HL-60 (cell line): ENCODE measurements at regions not wholly inside any gene's neighbourhood (a gene's known extent, or its start where the extent isn't known, plus 50 kb on each side); places are given as distances from the start of the nearest gene placed in this dataset.

Experiments used
- DNase-seq, 2 experiments: peaks; one replicate each; pipeline ENCODE4 v3.0.0-alpha.2; 2010 to 2020; ENCODE audit warnings: low read depth in 1 of 2, low spot score in 1 of 2
- H3K27ac ChIP-seq: fragments of 250-450 bp; sonication (Bioruptor Pico); replicated peaks from 2 replicates; pipeline ENCODE4 v1.5.1; 2020; ENCODE audit warnings: mild to moderate bottlenecking, moderate library complexity
- H3K27me3 ChIP-seq: fragments of 250-450 bp; sonication (Bioruptor Pico); 2 replicates; pipeline ENCODE4 v1.5.1; 2021; ENCODE audit warnings: mild to moderate bottlenecking, moderate library complexity; ENCODE audit not compliant: insufficient read depth, poor library complexity, severe bottlenecking
- H3K4me3 ChIP-seq: replicated peaks from 2 replicates; pipeline ENCODE4 v1.5.1; 2011; ENCODE audit warnings: mild to moderate bottlenecking, control low read depth, low read length; ENCODE audit not compliant: insufficient read depth
- GABPA ChIP-seq: IDR thresholded peaks from 2 replicates; pipeline ENCODE4 v1.6.1; 2012; ENCODE audit warnings: low read depth
- POLR2AphosphoS5 ChIP-seq: IDR thresholded peaks from 2 replicates; pipeline ENCODE4 v1.6.1; 2012; ENCODE audit warnings: low read depth
- SPI1 ChIP-seq: IDR thresholded peaks from 2 replicates; pipeline ENCODE4 v1.6.1; 2012; ENCODE audit warnings: low read depth, mild to moderate bottlenecking, borderline replicate concordance
- TF ChIP-seq, protein P1 (sequence below): IDR thresholded peaks from one replicate; pipeline ENCODE4 v1.5.1; 2011; ENCODE audit warnings: low read length, control low read depth, inconsistent platforms; ENCODE audit not compliant: insufficient read depth
- TF ChIP-seq, protein P2 (sequence below): IDR thresholded peaks from 2 replicates; pipeline ENCODE4 v1.6.1; 2012; ENCODE audit warnings: low read depth; ENCODE audit not compliant: insufficient replicate concordance

DNA sequence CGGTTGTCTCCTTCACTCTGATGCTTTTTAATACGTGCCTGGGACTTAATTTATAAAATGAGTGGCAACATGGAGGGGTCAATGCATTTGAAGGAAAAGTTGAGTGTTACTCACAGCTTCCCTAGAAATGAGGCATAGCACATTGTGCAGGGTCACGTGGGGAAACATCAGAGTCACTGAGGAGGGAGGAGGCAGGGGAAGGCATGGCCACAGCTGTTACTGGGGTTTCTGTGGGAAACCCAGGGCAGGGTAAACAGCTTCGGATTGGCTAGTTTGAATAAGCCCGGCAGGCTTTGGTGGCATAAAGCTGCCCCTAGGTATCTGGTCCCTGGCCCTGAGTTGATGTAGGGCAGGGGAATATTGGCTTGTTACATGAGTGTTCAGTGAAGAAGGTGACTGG, 98.9 kb upstream of the ST8SIA2 start:
- no peak overlapping the region for H3K4me3 ChIP-seq
- TF ChIP-seq, protein P1, sequence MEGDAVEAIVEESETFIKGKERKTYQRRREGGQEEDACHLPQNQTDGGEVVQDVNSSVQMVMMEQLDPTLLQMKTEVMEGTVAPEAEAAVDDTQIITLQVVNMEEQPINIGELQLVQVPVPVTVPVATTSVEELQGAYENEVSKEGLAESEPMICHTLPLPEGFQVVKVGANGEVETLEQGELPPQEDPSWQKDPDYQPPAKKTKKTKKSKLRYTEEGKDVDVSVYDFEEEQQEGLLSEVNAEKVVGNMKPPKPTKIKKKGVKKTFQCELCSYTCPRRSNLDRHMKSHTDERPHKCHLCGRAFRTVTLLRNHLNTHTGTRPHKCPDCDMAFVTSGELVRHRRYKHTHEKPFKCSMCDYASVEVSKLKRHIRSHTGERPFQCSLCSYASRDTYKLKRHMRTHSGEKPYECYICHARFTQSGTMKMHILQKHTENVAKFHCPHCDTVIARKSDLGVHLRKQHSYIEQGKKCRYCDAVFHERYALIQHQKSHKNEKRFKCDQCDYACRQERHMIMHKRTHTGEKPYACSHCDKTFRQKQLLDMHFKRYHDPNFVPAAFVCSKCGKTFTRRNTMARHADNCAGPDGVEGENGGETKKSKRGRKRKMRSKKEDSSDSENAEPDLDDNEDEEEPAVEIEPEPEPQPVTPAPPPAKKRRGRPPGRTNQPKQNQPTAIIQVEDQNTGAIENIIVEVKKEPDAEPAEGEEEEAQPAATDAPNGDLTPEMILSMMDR: no peak
- TF ChIP-seq GABPA: no peak
- TF ChIP-seq, protein P2, sequence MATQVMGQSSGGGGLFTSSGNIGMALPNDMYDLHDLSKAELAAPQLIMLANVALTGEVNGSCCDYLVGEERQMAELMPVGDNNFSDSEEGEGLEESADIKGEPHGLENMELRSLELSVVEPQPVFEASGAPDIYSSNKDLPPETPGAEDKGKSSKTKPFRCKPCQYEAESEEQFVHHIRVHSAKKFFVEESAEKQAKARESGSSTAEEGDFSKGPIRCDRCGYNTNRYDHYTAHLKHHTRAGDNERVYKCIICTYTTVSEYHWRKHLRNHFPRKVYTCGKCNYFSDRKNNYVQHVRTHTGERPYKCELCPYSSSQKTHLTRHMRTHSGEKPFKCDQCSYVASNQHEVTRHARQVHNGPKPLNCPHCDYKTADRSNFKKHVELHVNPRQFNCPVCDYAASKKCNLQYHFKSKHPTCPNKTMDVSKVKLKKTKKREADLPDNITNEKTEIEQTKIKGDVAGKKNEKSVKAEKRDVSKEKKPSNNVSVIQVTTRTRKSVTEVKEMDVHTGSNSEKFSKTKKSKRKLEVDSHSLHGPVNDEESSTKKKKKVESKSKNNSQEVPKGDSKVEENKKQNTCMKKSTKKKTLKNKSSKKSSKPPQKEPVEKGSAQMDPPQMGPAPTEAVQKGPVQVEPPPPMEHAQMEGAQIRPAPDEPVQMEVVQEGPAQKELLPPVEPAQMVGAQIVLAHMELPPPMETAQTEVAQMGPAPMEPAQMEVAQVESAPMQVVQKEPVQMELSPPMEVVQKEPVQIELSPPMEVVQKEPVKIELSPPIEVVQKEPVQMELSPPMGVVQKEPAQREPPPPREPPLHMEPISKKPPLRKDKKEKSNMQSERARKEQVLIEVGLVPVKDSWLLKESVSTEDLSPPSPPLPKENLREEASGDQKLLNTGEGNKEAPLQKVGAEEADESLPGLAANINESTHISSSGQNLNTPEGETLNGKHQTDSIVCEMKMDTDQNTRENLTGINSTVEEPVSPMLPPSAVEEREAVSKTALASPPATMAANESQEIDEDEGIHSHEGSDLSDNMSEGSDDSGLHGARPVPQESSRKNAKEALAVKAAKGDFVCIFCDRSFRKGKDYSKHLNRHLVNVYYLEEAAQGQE: no peak
- TF ChIP-seq SPI1: no peak
- TF ChIP-seq POLR2AphosphoS5: no peak
- H3K27ac ChIP-seq: no peak overlapping the region
- no peak for DNase-seq
- peaks cover 5% of the 10 kb centered on the region for H3K27me3 ChIP-seq

DNA sequence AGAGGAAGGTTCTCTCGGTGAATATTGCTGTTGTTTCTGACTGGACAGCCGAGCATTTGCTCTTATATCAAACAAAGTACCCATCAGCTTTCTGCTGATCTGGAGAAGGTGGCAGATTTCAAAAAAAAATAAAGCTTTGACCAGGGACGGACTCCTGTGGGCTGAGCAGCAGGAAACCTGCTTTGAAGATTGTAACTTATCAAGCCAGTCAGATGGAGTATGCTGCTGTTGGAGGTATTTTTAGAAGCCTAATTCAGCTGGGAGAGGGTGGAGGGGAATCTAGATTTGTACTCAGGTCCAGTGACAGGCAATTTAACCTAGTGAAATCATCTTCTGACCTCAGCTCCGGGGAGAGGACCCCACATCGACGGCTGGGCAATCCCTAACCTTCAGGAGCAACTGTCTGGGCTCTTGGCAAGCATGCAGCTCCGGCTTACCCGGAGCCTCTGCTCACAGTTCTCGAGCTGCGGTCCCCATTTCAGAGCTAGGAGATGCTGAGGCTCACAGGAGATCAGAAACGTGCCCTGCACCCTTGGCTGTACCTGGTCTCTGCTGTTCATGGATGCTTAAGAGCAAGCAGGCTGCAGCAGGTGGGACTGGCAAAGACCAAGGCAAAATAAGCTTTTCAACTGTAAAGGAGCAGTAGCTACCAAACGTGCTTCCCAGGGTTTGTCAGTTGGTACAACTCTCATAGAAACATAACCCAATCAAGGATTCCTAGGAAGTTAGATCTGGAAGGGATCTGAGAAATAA, 89.3 kb upstream of the ST8SIA2 start:
- peaks cover 3% of the 10 kb centered on the region for H3K27me3 ChIP-seq
- H3K4me3 ChIP-seq: no peak overlapping the region
- TF ChIP-seq POLR2AphosphoS5 (no peak), GABPA (no peak), SPI1 (no peak)
- TF ChIP-seq, protein P1: no peak
- TF ChIP-seq, protein P2: no peak
- DNase-seq: no peak
- no peak overlapping the region for H3K27ac ChIP-seq

DNA sequence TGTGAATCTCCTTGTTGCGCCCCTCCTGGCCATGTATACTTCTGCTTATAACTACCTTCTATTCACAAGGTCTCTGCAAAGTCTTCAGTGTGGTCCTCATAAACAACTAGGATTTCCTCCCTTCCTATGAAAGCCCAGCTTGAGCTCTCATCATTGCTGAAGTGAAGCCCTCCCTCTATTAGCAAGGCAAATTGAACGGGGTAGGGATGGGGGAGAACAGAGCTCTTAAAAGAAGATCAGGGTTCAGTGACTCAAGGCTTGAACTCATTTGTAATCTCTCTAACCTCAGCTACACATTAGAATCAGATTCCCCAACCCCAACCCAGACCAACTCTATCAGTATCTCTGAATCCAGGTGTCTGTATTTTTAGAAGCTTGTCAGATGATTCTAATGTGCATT, 88.3 kb upstream of the ST8SIA2 start:
- Histone ChIP-seq H3K27ac (no peak overlapping the region), H3K4me3 (no peak overlapping the region), H3K27me3 (peaks cover 3% of the 10 kb centered on the region)
- DNase-seq: no peak
- TF ChIP-seq SPI1 (no peak), GABPA (no peak), POLR2AphosphoS5 (no peak)
- TF ChIP-seq, protein P1: no peak
- TF ChIP-seq, protein P2: no peak
